HG03039 (cell line): ENCODE measurements at regions not wholly inside any gene's neighbourhood (a gene's known extent, or its start where the extent isn't known, plus 50 kb on each side); places are given as distances from the start of the nearest gene placed in this dataset.
"Not testable (repeated sequence)": the region's sequence is repeated elsewhere in the genome, so short reads cannot be mapped to it uniquely, and the experiment has no call there.

Experiments used
- ATAC-seq: cut with Tn5 transposase; IDR thresholded peaks from one replicate; pipeline ENCODE4 v1.9.1; 2021; ENCODE audit warnings: mild to moderate bottlenecking, moderate library complexity; ENCODE audit not compliant: unreplicated experiment

GRCh38 chr4:184965230-184966050, 52.9 kb upstream of the HELT start:
- ATAC-seq, result not testable (repeated sequence)

- ATAC-seq, result not testable (repeated sequence)
These were observed 52.1 kb upstream of the HELT start for GRCh38 chr4:184966051-184966691.

GRCh38 chr4:184967699-184968098, 50.6 kb upstream of the HELT start:
- ATAC-seq, result not testable (repeated sequence)

GRCh38 chr4:184968366-184968765, 49.9 kb upstream of the HELT start:
- no peak for ATAC-seq
